ENCODE measurements at regions not wholly inside any gene's neighbourhood (a gene's known extent, or its start where the extent isn't known, plus 50 kb on each side); places are given as distances from the start of the nearest gene placed in this dataset.

- DNase-seq (no peak), ATAC-seq (no peak)
- H3K4me3 ChIP-seq, result no peak overlapping the region
- H3K9me3 ChIP-seq, result no peaks in the 10 kb centered on the region
- no peak overlapping the region for H3K27ac ChIP-seq
- H3K36me3 ChIP-seq, result no peaks in the 10 kb centered on the region
- no peaks in the 10 kb centered on the region for H3K4me1 ChIP-seq
- TF ChIP-seq CTCF (IDR thresholded peaks at IDR 0.05), result no peak
- intact Hi-C loops (cut with DNase I), result no loop called here
- no peaks in the 10 kb centered on the region for H3K27me3 ChIP-seq (ENCODE audit: low read depth)
Observed at GRCh38 chr6:112774319-112774718, 427.2 kb downstream of the RFPL4B start.

- ATAC-seq, result peak; percentile 76 to 90
- H3K4me1 ChIP-seq, result no peaks in the 10 kb centered on the region
- no peak overlapping the region for H3K4me3 ChIP-seq
- no peaks in the 10 kb centered on the region for H3K36me3 ChIP-seq
- intact Hi-C loops (cut with DNase I), result no loop called here
- no peaks in the 10 kb centered on the region for H3K9me3 ChIP-seq
- peak; percentile 81 for TF ChIP-seq CTCF (IDR thresholded peaks at IDR 0.05)
- peak; percentile 45 for DNase-seq
- no peaks in the 10 kb centered on the region for H3K27me3 ChIP-seq (ENCODE audit: low read depth)
- no peak overlapping the region for H3K27ac ChIP-seq
Observed at GRCh38 chr6:112780498-112781096, 433.5 kb downstream of the RFPL4B start.

- Histone ChIP-seq H3K27me3 (ENCODE audit: low read depth) (no peaks in the 10 kb centered on the region), H3K4me1 (no peaks in the 10 kb centered on the region), H3K36me3 (no peaks in the 10 kb centered on the region), H3K9me3 (no peaks in the 10 kb centered on the region), H3K4me3 (no peak overlapping the region), H3K27ac (no peak overlapping the region)
- intact Hi-C loops (cut with DNase I), result no loop called here
- DNase-seq (no peak), ATAC-seq (no peak)
- TF ChIP-seq CTCF (IDR thresholded peaks at IDR 0.05), result no peak
Observed at GRCh38 chr6:112781241-112781640, 434.1 kb downstream of the RFPL4B start.

- H3K36me3 ChIP-seq, result no peaks in the 10 kb centered on the region
- intact Hi-C loops (cut with DNase I), result no loop called here
- no peaks in the 10 kb centered on the region for H3K4me1 ChIP-seq
- TF ChIP-seq CTCF (IDR thresholded peaks at IDR 0.05), result no peak
- no peak overlapping the region for H3K27ac ChIP-seq
- no peaks in the 10 kb centered on the region for H3K27me3 ChIP-seq (ENCODE audit: low read depth)
- no peaks in the 10 kb centered on the region for H3K9me3 ChIP-seq
- DNase-seq (no peak), ATAC-seq (no peak)
- no peak overlapping the region for H3K4me3 ChIP-seq
Observed at GRCh38 chr6:112785408-112785807, 438.3 kb downstream of the RFPL4B start.

GRCh38 chr6:112786801-112787200 is 439.7 kb downstream of the RFPL4B start:
- ATAC-seq, result no peak

More at GRCh38 chr6:112786801-112787200, 439.7 kb downstream of the RFPL4B start:
- Histone ChIP-seq H3K27ac (no peak overlapping the region), H3K9me3 (no peaks in the 10 kb centered on the region), H3K27me3 (ENCODE audit: low read depth) (no peaks in the 10 kb centered on the region), H3K4me3 (no peak overlapping the region), H3K36me3 (no peaks in the 10 kb centered on the region), H3K4me1 (no peaks in the 10 kb centered on the region)
- no peak for DNase-seq
- intact Hi-C loops (cut with DNase I), result no loop called here
- no peak for TF ChIP-seq CTCF (IDR thresholded peaks at IDR 0.05)
